Tibial nerve (tissue), 4 donors: ENCODE measurements at regions not wholly inside any gene's neighbourhood (a gene's known extent, or its start where the extent isn't known, plus 50 kb on each side); places are given as distances from the start of the nearest gene placed in this dataset.
"Not testable (repeated sequence)": the region's sequence is repeated elsewhere in the genome, so short reads cannot be mapped to it uniquely, and the experiment has no call there.

Experiments
- DNase-seq, 2 donors: peaks; one replicate each; pipeline ENCODE4 v3.0.0-alpha.2; 2019; ENCODE audit warnings: low spot score in 2 of 2
- H3K27ac ChIP-seq, 4 donors: fragments of 200-600 bp; sonication (generic) in 3 of 4; one replicate each; pipeline ENCODE4 v1.5.1; 2017 to 2019; ENCODE audit warnings: mild to moderate bottlenecking in 1 of 4
- H3K27me3 ChIP-seq, 2 donors: fragments of 200-600 bp; sonication (generic) in 1 of 2; one replicate each; pipeline versions ENCODE4 v1.5.1 to v1.6.0; 2017 to 2019
- H3K36me3 ChIP-seq, 3 donors: fragments of 200-600 bp; sonication (generic); one replicate each; pipeline ENCODE4 v1.5.1; 2018 to 2019
- H3K4me1 ChIP-seq, 4 donors: fragments of 200-600 bp; sonication (generic) in 3 of 4; one replicate each; pipeline ENCODE4 v1.5.1; 2017 to 2019
- H3K4me3 ChIP-seq, 4 donors: fragments of 200-600 bp; sonication (generic) in 3 of 4; one replicate each; pipeline ENCODE4 v1.5.1; 2017 to 2019; ENCODE audit warnings: mild to moderate bottlenecking in 1 of 4, moderate library complexity in 1 of 4
- H3K9me3 ChIP-seq, 4 donors: fragments of 200-600 bp; sonication (generic) in 3 of 4; one replicate each; pipeline ENCODE4 v1.5.1; 2017 to 2019
- EP300 ChIP-seq, 2 donors: sonication (generic); formaldehyde crosslinking; IDR thresholded peaks; one replicate each; pipeline ENCODE4 v1.6.1; 2017; ENCODE audit warnings: antibody characterized with exemption in 2 of 2, mild to moderate bottlenecking in 1 of 2
- POLR2A ChIP-seq, 2 donors: fragments of 450-650 bp; IDR thresholded peaks; one replicate each; pipeline ENCODE4 v1.6.1; 2017; ENCODE audit warnings: antibody characterized with exemption in 2 of 2, mild to moderate bottlenecking in 2 of 2, moderate library complexity in 2 of 2
- WGBS, 2 donors: methylation state at CpG; one replicate each; pipeline ENCODE4 v1.1.5; 2018; 5-methylcytosine and 5-hydroxymethylcytosine counted together
- TF ChIP-seq, protein P1 (sequence below), 5 experiments: fragments of 200-600 bp in 3 of 5; fragments of 450-650 bp in 2 of 5; sonication (generic) in 3 of 5; IDR thresholded peaks; one replicate each; pipeline ENCODE4 v1.5.1; 2016 to 2019; ENCODE audit warnings: antibody characterized with exemption in 5 of 5, mild to moderate bottlenecking in 3 of 5, moderate library complexity in 2 of 5

- 79 to 83% methylated on average over 2 of the region's 2 CpGs for WGBS, 2 donors
- no peak for DNase-seq
Observed at GRCh38 chr5:121086671-121087070, 622.6 kb downstream of the PRR16 start.

GRCh38 chr5:121087560-121087959 is 623.5 kb downstream of the PRR16 start:
- TF ChIP-seq POLR2A (IDR thresholded peaks at IDR 0.05) (no peak), EP300 (IDR thresholded peaks at IDR 0.05) (no peak)
- TF ChIP-seq, protein P1, sequence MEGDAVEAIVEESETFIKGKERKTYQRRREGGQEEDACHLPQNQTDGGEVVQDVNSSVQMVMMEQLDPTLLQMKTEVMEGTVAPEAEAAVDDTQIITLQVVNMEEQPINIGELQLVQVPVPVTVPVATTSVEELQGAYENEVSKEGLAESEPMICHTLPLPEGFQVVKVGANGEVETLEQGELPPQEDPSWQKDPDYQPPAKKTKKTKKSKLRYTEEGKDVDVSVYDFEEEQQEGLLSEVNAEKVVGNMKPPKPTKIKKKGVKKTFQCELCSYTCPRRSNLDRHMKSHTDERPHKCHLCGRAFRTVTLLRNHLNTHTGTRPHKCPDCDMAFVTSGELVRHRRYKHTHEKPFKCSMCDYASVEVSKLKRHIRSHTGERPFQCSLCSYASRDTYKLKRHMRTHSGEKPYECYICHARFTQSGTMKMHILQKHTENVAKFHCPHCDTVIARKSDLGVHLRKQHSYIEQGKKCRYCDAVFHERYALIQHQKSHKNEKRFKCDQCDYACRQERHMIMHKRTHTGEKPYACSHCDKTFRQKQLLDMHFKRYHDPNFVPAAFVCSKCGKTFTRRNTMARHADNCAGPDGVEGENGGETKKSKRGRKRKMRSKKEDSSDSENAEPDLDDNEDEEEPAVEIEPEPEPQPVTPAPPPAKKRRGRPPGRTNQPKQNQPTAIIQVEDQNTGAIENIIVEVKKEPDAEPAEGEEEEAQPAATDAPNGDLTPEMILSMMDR (IDR thresholded peaks at IDR 0.05), result no peak
- no peaks in the 10 kb centered on the region for H3K4me1 ChIP-seq
- no peak for DNase-seq
- no peaks in the 10 kb centered on the region for H3K9me3 ChIP-seq
- H3K27me3 ChIP-seq, result peaks cover 0 to 2% of the 10 kb centered on the region in 2 donors
- H3K36me3 ChIP-seq, result no peaks in the 10 kb centered on the region
- no peak overlapping the region for H3K4me3 ChIP-seq
- no peak overlapping the region for H3K27ac ChIP-seq
- 93 to 94% methylated on average over 3 of the region's 3 CpGs for WGBS, 2 donors

More at GRCh38 chr5:121086671-121087070, 622.6 kb downstream of the PRR16 start:
- no peaks in the 10 kb centered on the region for H3K36me3 ChIP-seq
- peaks cover 0 to 2% of the 10 kb centered on the region in 2 donors for H3K27me3 ChIP-seq
- no peak overlapping the region for H3K27ac ChIP-seq
- TF ChIP-seq EP300 (IDR thresholded peaks at IDR 0.05) (no peak), POLR2A (IDR thresholded peaks at IDR 0.05) (no peak)
- TF ChIP-seq, protein P1 (IDR thresholded peaks at IDR 0.05), result no peak
- H3K4me1 ChIP-seq, result no peaks in the 10 kb centered on the region
- no peak overlapping the region for H3K4me3 ChIP-seq
- H3K9me3 ChIP-seq, result no peaks in the 10 kb centered on the region

- TF ChIP-seq POLR2A (IDR thresholded peaks at IDR 0.05) (no peak), EP300 (IDR thresholded peaks at IDR 0.05) (no peak)
- TF ChIP-seq, protein P1 (IDR thresholded peaks at IDR 0.05), result no peak
Observed at GRCh38 chr5:121088341-121088740, 624.2 kb downstream of the PRR16 start.

DNA sequence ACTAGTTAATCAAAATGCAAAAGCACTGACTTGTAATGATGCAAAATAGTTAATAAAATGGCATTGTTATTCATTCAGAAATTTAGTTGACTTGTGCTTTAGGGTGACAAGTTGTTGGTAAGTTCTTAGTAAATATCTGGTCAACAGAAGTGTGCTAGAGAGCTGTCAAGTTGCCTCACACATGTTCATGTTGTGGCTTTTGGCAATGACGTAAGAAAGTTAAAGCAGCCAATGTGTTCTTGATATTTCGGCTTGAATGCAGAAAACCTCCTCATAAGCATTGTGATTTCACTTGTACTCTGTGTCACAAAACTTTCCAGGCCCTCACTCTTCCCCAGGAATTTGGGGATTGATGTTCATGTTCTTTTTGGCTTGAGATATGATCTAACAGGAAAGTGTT is 626.7 kb downstream of the PRR16 start:
- no peak for DNase-seq
- TF ChIP-seq EP300 (IDR thresholded peaks at IDR 0.05), result no peak
- H3K4me1 ChIP-seq, result no peaks in the 10 kb centered on the region
- H3K4me3 ChIP-seq, result no peak overlapping the region
- peaks cover 0 to 2% of the 10 kb centered on the region in 2 donors for H3K27me3 ChIP-seq
- H3K9me3 ChIP-seq, result no peaks in the 10 kb centered on the region
- H3K27ac ChIP-seq, result no peak overlapping the region
- 67 to 69% methylated on average over 2 of the region's 2 CpGs for WGBS, 2 donors
- H3K36me3 ChIP-seq, result no peaks in the 10 kb centered on the region

More at GRCh38 chr5:121088341-121088740, 624.2 kb downstream of the PRR16 start:
- H3K36me3 ChIP-seq, result no peaks in the 10 kb centered on the region
- no peaks in the 10 kb centered on the region for H3K4me1 ChIP-seq
- no peak for DNase-seq
- 74 to 78% methylated on average over 2 of the region's 2 CpGs for WGBS, 2 donors
- peaks cover 0 to 2% of the 10 kb centered on the region in 2 donors for H3K27me3 ChIP-seq
- H3K27ac ChIP-seq, result no peak overlapping the region
- H3K9me3 ChIP-seq, result no peaks in the 10 kb centered on the region
- no peak overlapping the region for H3K4me3 ChIP-seq

DNA sequence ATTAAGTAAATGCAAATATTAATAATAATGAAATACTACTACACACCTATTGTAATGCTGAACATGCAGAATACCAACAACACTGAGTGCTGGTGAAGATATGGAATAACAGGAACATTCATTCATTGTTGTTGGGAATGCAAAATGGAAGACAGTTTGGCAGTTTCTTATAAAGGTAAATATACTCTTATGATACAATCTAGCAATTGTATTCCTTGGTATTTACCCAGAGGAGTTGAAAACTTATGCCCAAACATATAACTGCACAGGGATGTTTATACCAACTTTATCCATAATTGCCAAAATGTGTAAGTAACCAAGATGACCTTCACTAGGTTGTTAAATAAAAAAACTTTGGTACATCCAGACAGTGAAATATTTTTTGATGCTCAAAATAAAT is 636.8 kb downstream of the PRR16 start:
- TF ChIP-seq POLR2A (IDR thresholded peaks at IDR 0.05), result no peak
- no peak for TF ChIP-seq EP300 (IDR thresholded peaks at IDR 0.05)
- Histone ChIP-seq H3K36me3 (no peaks in the 10 kb centered on the region), H3K4me3 (no peak overlapping the region), H3K9me3 (no peaks in the 10 kb centered on the region), H3K4me1 (no peaks in the 10 kb centered on the region), H3K27ac (no peak overlapping the region), H3K27me3 (no peaks in the 10 kb centered on the region)
- no peak for DNase-seq

DNA sequence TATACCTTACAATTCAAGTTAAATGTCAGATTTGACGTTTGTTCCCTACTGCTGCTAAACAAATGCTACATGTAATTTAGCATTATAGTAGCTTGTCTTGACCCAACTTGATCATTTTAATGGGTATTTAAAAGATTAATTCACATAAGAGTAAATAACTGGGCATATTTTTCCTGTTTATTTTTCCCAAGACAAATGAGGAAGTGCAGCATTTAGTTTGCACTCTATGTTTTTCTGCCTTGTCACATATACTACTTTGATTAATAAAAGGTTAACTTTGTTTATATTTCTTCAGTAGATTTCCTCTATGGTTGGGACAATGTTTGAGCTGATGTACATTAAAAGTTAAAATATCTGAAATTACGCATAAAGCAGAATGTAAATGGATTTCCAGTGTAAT is 641.8 kb downstream of the PRR16 start:
- no peak for DNase-seq
- no peak for TF ChIP-seq EP300 (IDR thresholded peaks at IDR 0.05)
- TF ChIP-seq POLR2A (IDR thresholded peaks at IDR 0.05), result no peak
- TF ChIP-seq, protein P1 (IDR thresholded peaks at IDR 0.05), result no peak
- Histone ChIP-seq H3K4me3 (no peak overlapping the region), H3K4me1 (no peaks in the 10 kb centered on the region), H3K27ac (no peak overlapping the region), H3K9me3 (no peaks in the 10 kb centered on the region), H3K27me3 (no peaks in the 10 kb centered on the region), H3K36me3 (no peaks in the 10 kb centered on the region)
- 81 to 85% methylated on average over 2 of the region's 2 CpGs for WGBS, 2 donors

DNA sequence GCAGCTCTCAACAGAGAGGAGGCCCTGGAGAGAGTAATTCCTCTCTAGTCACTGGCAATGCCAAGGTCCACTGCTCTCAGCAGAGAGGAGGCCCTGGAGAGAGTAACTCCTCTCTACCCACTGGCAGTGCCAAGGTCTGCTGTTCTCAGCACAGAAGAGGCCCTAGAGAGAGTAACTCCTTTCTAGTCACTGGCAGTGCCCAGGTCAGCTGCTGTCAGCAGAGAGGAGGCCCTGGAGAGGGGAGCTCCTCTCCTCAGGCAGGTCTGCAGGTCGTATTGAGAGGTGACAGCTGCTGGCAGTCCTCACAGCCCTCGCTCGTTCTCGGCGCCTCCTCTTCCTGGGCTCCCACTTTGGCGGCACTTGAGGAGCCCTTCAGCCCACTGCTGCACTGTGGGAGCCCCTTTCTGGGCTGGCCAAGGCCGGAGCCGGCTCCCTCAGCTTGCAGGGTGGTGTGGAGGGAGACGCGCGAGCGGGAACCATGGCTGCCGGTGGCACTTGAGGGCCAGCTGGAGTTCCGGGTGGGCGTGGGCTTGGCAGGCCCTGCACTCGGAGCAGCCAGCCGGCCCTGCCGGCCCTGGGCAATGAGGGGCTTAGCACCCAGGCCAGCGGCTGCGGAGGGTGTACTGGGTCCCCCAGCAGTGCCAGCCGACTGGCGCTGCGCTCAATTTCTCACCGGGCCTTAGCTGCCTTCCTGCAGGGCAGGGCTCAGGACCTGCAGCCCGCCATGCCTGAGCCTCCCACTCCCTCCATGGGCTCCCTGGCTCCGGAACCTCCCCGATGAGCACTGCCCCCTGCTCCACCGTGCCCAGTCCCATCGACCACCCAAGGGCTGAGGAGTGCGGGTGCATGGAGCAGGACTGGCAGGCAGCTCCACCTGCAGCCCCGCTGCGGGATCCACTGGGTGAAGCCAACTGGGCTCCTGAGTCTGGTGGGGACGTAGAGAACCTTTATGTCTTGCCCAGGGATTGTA is 642.9 kb downstream of the PRR16 start:
- not testable (repeated sequence) for H3K9me3 ChIP-seq, H3K27me3 ChIP-seq, H3K4me3 ChIP-seq, DNase-seq, H3K4me1 ChIP-seq, H3K36me3 ChIP-seq, H3K27ac ChIP-seq
- WGBS, 2 donors, result 91 to 93% methylated on average over 27 to 28 of the region's 33 CpGs
